Glutamatergic neuron (in vitro differentiated cells): ENCODE measurements at regions not wholly inside any gene's neighbourhood (a gene's known extent, or its start where the extent isn't known, plus 50 kb on each side); places are given as distances from the start of the nearest gene placed in this dataset.

ENCODE experiments used
- DNase-seq: peaks from one replicate; pipeline ENCODE4 v3.0.0; 2022
- H3K27ac Mint-ChIP-seq: one replicate; pipeline ENCODE4 v1.8.0; 2020; ENCODE audit warnings: mild to moderate bottlenecking, mixed read lengths, inconsistent platforms; ENCODE audit not compliant: unreplicated experiment
- H3K27me3 Mint-ChIP-seq: one replicate; pipeline ENCODE4 v1.8.0; 2020; ENCODE audit warnings: mild to moderate bottlenecking, moderate library complexity, mixed read lengths, inconsistent platforms; ENCODE audit not compliant: unreplicated experiment
- H3K36me3 Mint-ChIP-seq: one replicate; pipeline ENCODE4 v1.8.0; 2020; ENCODE audit warnings: mild to moderate bottlenecking, mixed read lengths, inconsistent platforms; ENCODE audit not compliant: unreplicated experiment
- H3K4me1 Mint-ChIP-seq: one replicate; pipeline ENCODE4 v1.8.0; 2020; ENCODE audit warnings: mild to moderate bottlenecking, low read depth, mixed read lengths, inconsistent platforms; ENCODE audit not compliant: unreplicated experiment
- H3K4me3 Mint-ChIP-seq: one replicate; pipeline ENCODE4 v1.8.0; 2020; ENCODE audit warnings: mild to moderate bottlenecking, mixed read lengths, inconsistent platforms; ENCODE audit not compliant: unreplicated experiment
- H3K9me3 Mint-ChIP-seq: one replicate; pipeline ENCODE4 v1.8.0; 2020; ENCODE audit warnings: mild to moderate bottlenecking, moderate library complexity, mixed read lengths, inconsistent platforms; ENCODE audit not compliant: unreplicated experiment
- CTCF ChIP-seq: fragments of 200-600 bp; sonication (generic); IDR thresholded peaks from one replicate; pipeline ENCODE4 v1.5.0; 2021; ENCODE audit not compliant: partially characterized antibody, unreplicated experiment

- no peak overlapping the region for H3K4me3 Mint-ChIP-seq
- peaks cover 4% of the 10 kb centered on the region for H3K9me3 Mint-ChIP-seq
- no peak overlapping the region for H3K27ac Mint-ChIP-seq
- no peak for TF ChIP-seq CTCF
- DNase-seq = no peak
- H3K4me1 Mint-ChIP-seq = peaks cover 18% of the 10 kb centered on the region
- no peaks in the 10 kb centered on the region for H3K36me3 Mint-ChIP-seq
- no peaks in the 10 kb centered on the region for H3K27me3 Mint-ChIP-seq
These were observed 184.8 kb downstream of the ACKR3 start for GRCh38 chr2:236754271-236754944.

GRCh38 chr2:236755278-236755840 lies 185.7 kb downstream of the ACKR3 start:
- Mint-ChIP-seq H3K4me3 (no peak overlapping the region), H3K27ac (no peak overlapping the region), H3K9me3 (peaks cover 3% of the 10 kb centered on the region), H3K36me3 (no peaks in the 10 kb centered on the region), H3K27me3 (no peaks in the 10 kb centered on the region), H3K4me1 (peaks cover 15% of the 10 kb centered on the region)
- no peak for TF ChIP-seq CTCF
- DNase-seq = no peak

- no peak overlapping the region for H3K4me3 Mint-ChIP-seq
- H3K36me3 Mint-ChIP-seq = no peaks in the 10 kb centered on the region
- no peak overlapping the region for H3K27ac Mint-ChIP-seq
- H3K27me3 Mint-ChIP-seq = no peaks in the 10 kb centered on the region
- TF ChIP-seq CTCF = no peak
- no peaks in the 10 kb centered on the region for H3K9me3 Mint-ChIP-seq
- no peak for DNase-seq
- H3K4me1 Mint-ChIP-seq = peaks cover 15% of the 10 kb centered on the region
These were observed 188.8 kb downstream of the ACKR3 start for GRCh38 chr2:236758406-236758805.

GRCh38 chr2:236760246-236760645 lies 190.6 kb downstream of the ACKR3 start:
- peaks cover 2% of the 10 kb centered on the region for H3K27me3 Mint-ChIP-seq
- H3K27ac Mint-ChIP-seq = no peak overlapping the region

More at GRCh38 chr2:236760246-236760645, 190.6 kb downstream of the ACKR3 start:
- Mint-ChIP-seq H3K9me3 (no peaks in the 10 kb centered on the region), H3K4me3 (no peak overlapping the region), H3K4me1 (peaks cover 6% of the 10 kb centered on the region), H3K36me3 (no peaks in the 10 kb centered on the region)
- no peak for TF ChIP-seq CTCF
- DNase-seq = no peak
